Stimulated activated CD8-positive, alpha-beta memory T cell treated with anti-CD3 and anti-CD28 coated beads, Interleukin-12 subunit alpha, Interleukin-12 subunit beta, amount 100 ng/mL, for 4 hours (primary cell): ENCODE measurements at regions not wholly inside any gene's neighbourhood (a gene's known extent, or its start where the extent isn't known, plus 50 kb on each side); places are given as distances from the start of the nearest gene placed in this dataset.
"Not testable (repeated sequence)": the region's sequence is repeated elsewhere in the genome, so short reads cannot be mapped to it uniquely, and the experiment has no call there.

Experiments used
- DNase-seq: peaks from one replicate; pipeline ENCODE4 v3.0.0-alpha.2; 2020; ENCODE audit warnings: low read depth

GRCh38 chr3:72028307-72028706, 243.4 kb upstream of the PROK2 start:
- DNase-seq, result not testable (repeated sequence)

DNA sequence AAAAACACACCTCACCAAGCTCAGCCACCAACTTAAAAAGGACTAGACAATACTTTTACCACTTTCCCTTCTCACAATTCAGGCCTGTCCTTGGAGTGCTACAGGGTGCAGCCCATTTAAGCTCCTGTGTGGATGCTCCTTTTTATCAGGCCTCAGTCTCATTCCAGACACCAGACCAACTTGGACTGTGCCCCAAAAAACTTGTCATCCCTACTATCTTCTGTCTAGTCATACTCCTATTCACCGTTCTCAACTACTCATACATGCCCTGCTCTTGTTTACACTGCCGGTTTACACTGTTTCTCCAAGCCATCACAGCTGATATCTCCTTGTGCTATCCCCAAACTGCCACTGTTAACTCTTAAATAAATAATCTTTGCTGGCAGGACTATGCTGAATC, 242.8 kb upstream of the PROK2 start:
- DNase-seq, result not testable (repeated sequence)

DNA sequence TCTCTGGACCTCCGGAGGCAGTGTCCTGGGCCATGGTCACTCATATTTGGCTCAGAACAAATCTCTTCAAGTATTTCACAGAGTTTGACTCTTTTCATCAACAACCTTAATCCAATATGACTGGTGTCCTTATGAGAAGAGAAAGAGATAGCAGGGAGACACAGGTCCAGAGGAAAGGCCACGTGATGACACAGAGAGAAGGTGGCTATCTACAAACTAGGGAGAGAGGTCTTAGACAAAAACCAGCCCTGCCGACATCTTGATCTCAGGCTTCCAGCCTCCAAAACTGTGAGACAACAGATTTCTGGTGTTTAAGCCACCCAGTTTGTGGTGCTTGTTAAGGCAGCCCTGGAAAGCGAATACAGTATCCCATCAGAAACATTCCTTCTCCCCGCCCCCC, 237.1 kb upstream of the PROK2 start:
- no peak for DNase-seq

- no peak for DNase-seq
These were observed 236.6 kb upstream of the PROK2 start for GRCh38 chr3:72021531-72021930.

GRCh38 chr3:72018343-72018984, 233.5 kb upstream of the PROK2 start:
- no peak for DNase-seq

DNA sequence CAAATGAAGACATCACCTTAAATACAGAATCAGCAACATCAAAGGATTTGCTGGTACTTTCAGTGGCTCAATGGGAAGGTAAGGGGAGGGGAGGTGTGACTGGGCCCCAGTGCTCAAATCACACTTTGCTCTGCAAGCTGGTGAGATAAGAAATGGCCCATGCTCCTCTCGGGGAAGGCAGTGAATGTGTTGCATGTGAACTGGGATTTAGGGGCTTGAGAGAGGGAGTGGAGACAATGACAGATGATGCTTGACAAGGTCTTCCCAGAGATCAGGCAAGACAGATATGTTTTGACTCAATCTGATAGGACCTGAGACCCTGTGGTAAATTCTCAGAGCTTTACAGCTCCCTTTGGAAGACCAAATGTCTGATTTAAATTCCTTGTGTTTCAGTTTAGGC, 233.0 kb upstream of the PROK2 start:
- DNase-seq, result no peak

- no peak for DNase-seq
These were observed 232.4 kb upstream of the PROK2 start for GRCh38 chr3:72017311-72017710.

- no peak for DNase-seq
These were observed 230.5 kb upstream of the PROK2 start for GRCh38 chr3:72015463-72015862.

DNA sequence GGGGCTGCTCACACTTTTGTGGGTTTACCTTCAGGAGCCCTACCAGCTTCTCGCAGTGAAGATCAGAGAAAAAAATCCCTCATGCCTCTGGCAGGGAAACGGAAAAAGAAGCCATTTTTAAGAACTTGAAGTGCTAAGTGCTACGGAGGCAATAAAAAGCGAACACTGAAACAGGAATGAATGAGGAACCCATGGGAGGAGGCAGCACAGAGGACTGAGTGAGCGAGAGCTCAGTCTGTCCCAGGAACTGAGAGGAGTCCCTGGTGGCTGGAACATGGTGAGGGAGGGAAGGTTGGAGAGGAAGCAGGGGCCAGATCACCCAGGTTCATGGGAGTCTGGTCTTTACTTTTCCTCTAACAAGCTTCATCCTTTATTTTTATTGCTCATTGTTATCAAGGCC, 228.1 kb upstream of the PROK2 start:
- DNase-seq, result no peak

GRCh38 chr3:72012363-72012762, 227.4 kb upstream of the PROK2 start:
- no peak for DNase-seq

DNA sequence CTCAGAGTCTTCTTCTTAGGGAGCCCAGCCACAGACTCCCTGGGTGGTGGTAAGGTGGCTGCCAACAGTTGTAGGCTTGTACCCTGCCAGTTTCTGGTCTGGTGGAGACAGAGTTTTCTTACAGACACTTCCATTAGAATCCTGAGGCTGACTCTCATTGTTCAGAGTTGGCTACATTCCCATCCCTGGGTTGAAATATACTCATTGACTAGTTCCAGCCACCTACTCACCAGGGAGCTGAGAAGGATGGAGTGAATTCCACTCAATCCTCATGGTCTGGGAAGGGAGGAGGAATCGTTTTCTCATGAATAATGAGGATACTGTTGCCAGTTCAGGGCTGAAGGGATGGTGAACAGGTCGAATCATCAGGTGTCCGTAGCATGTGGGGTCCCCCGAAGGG, 226.5 kb upstream of the PROK2 start:
- DNase-seq, result no peak

- DNase-seq, result no peak
These were observed 225.0 kb upstream of the PROK2 start for GRCh38 chr3:72009851-72010443.

GRCh38 chr3:72008226-72008996, 223.5 kb upstream of the PROK2 start:
- no peak for DNase-seq

- DNase-seq, result no peak
These were observed 221.9 kb upstream of the PROK2 start for GRCh38 chr3:72006631-72007556.

DNA sequence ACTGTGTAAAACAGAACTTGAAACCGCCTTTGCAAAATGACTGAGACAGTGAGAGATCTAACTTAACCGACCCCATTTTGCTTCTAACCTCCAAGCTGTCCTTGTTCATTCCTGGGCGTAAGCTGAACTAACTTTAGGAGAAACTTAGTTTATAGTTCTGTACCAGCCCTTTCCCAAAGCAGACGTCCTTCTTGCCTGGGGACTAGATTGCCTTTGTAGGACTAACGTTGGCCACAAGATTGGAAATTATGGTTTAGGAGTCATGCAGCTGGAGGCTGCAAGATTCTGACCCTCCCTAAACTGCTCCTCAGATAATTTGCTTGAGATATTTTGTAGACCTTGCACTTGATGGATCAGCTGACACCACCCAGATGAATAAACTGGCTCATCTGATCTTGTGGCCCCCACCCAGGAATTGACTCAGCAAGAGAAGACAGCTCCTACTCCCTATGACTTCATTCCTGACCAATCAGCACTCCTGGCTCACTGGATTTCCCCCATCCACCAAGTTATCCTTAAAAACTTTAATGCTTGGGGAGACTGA, 219.9 kb upstream of the PROK2 start:
- DNase-seq, result no peak

- DNase-seq, result no peak
These were observed 219.0 kb upstream of the PROK2 start for GRCh38 chr3:72003936-72004335.

- DNase-seq, result no peak
These were observed 216.8 kb upstream of the PROK2 start for GRCh38 chr3:72001758-72002157.

GRCh38 chr3:71998995-71999673, 214.2 kb upstream of the PROK2 start:
- no peak for DNase-seq

DNA sequence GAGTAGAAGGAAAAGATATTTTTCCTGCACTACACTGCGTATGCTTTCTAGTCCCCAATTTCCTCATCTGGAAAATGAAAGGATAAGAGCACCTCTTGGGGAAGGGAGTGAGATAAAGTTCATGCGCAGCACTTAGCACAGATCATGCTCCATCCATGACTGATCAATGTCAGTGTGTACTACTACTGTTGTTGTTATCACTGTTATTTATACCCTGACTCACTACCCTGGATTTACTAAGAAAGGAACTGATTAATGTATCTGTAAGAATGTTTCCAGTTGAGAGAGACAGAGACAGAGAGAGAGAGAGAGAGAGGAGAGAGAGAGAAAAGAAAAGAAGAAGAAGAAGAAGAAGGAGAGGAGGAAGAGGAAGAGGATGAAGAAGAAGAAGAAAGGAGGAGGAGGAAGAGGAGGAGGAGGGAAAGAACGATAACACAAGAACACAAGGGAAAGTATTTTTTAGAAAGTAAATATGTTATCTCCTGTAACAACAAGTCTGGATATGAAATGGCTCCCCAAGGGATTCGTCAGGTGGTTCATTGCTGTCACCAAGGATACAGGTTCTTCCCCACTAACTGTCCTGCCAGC, 212.2 kb upstream of the PROK2 start:
- DNase-seq, result no peak

GRCh38 chr3:71994906-71995305, 210.0 kb upstream of the PROK2 start:
- DNase-seq, result no peak

GRCh38 chr3:71994203-71994602, 209.3 kb upstream of the PROK2 start:
- DNase-seq, result no peak
